ENCODE measurements at regions not wholly inside any gene's neighbourhood (a gene's known extent, or its start where the extent isn't known, plus 50 kb on each side); places are given as distances from the start of the nearest gene placed in this dataset.

DNA sequence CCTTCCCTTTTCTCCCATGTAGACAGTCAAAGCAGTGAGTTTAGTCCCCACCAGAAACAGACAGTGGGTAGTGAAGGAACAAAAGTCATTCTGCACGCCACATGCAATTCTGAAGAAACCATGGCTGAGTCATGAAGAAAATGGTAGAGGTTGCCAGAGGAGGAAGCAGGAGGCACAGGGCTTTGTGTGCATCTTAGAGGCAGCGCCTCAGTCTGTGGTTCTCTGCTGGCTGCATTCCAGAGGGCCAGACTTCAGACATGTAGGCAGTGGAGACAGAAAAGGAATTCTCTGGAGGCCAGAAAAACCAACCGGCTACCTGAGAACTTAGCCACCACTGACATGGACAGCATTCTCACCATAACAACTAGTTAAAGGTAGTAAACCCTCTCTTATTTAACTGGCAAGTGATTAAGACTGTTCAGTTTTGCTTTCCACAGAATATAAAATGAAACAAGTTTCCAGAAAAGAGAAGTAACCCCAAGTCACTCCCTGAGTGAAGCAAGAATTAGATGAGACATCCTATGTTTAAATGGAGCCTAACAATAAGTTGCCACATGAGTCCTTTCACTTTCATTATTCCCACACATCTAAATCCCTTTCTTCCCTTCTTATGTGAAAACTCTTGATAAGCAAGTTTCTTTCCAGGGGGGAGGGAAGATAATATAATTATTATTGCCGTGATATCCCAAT lies 556.1 kb downstream of the SOX6 start (continued):
- TF ChIP-seq, protein P1, sequence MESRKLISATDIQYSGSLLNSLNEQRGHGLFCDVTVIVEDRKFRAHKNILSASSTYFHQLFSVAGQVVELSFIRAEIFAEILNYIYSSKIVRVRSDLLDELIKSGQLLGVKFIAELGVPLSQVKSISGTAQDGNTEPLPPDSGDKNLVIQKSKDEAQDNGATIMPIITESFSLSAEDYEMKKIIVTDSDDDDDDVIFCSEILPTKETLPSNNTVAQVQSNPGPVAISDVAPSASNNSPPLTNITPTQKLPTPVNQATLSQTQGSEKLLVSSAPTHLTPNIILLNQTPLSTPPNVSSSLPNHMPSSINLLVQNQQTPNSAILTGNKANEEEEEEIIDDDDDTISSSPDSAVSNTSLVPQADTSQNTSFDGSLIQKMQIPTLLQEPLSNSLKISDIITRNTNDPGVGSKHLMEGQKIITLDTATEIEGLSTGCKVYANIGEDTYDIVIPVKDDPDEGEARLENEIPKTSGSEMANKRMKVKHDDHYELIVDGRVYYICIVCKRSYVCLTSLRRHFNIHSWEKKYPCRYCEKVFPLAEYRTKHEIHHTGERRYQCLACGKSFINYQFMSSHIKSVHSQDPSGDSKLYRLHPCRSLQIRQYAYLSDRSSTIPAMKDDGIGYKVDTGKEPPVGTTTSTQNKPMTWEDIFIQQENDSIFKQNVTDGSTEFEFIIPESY (IDR thresholded peaks at IDR 0.05; ENCODE audit: extremely low read depth, insufficient replicate concordance, low read length) = no peak
- no peak for TF ChIP-seq YY1 (IDR thresholded peaks at IDR 0.05; ENCODE audit: extremely low read depth, insufficient replicate concordance, low read depth, low read length)
- TF ChIP-seq POLR2AphosphoS5 (IDR thresholded peaks at IDR 0.05; ENCODE audit: low read depth, low read length) = no peak
- TF ChIP-seq CEBPB (IDR thresholded peaks at IDR 0.05; ENCODE audit: low read depth) = no peak
- TF ChIP-seq CBX3 (IDR thresholded peaks at IDR 0.05; ENCODE audit: low read depth) = no peak

DNA sequence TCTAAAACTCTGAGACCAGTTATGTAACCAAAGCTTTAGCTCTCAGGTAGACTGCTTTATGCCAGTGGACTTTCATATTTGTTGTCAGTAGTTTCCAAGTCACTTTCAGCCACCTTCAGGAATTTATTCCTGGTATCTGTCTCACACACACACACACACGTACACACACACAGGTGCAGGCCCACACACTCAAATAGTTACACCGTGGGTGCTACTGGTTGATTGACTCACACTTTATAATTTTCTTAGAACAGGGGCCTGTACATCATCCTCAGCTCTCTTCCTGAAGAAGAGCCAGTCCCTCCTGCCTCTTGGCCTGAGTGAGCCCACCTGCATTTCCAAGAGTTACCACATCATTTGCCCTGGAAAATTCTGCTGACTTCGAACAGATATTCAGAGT lies 555.2 kb downstream of the SOX6 start:
- Histone ChIP-seq H3K9ac (ENCODE audit: low read length) (no peak overlapping the region), H4K20me1 (ENCODE audit: insufficient read depth) (no peaks in the 10 kb centered on the region), H3K9me3 (ENCODE audit: control insufficient read depth in 1 of 2, insufficient read depth in 1 of 2, low read depth in 1 of 2, low read length in 2 of 2) (no peaks in the 10 kb centered on the region), H3K9me2 (ENCODE audit: insufficient read depth) (no peaks in the 10 kb centered on the region), H2AFZ (ENCODE audit: low read depth, low read length, poor library complexity, severe bottlenecking) (no peak overlapping the region), H3K27ac (ENCODE audit: low read depth, low read length) (no peak overlapping the region), H3K4me2 (ENCODE audit: low read length) (no peak overlapping the region), H3K27me3 (ENCODE audit: insufficient read depth, low read length) (peaks cover 6% of the 10 kb centered on the region), H3K79me2 (ENCODE audit: insufficient read depth, low read length) (no peaks in the 10 kb centered on the region), H3K4me1 (ENCODE audit: control insufficient read depth in 1 of 2, insufficient read depth in 2 of 2, low read length in 2 of 2) (no peaks in the 10 kb centered on the region), H3K4me3 (replicated peaks in 1 of 2; ENCODE audit: low read depth in 1 of 2, low read length in 2 of 2) (no peak overlapping the region), H3K36me3 (ENCODE audit: control insufficient read depth in 1 of 2, insufficient read depth in 2 of 2, low read length in 2 of 2) (no peaks in the 10 kb centered on the region)
- DNase-seq (ENCODE audit: low read depth, low spot score) (no peak), ATAC-seq (no peak)
- no TSS peak for BruUV-seq (replicated peaks)
- POLR2A ChIA-PET = no interaction called here
- intact Hi-C loops (cut with micrococcal nuclease) = no loop called here
- CTCF ChIA-PET = no interaction called here
- RAD21 ChIA-PET (ENCODE audit: low non-redundant PET in 1 of 2, low total read pairs in 2 of 2, uncharacterized antibody in 2 of 2, unreplicated experiment in 2 of 2) = no interaction called here
- TF ChIP-seq, protein P2, sequence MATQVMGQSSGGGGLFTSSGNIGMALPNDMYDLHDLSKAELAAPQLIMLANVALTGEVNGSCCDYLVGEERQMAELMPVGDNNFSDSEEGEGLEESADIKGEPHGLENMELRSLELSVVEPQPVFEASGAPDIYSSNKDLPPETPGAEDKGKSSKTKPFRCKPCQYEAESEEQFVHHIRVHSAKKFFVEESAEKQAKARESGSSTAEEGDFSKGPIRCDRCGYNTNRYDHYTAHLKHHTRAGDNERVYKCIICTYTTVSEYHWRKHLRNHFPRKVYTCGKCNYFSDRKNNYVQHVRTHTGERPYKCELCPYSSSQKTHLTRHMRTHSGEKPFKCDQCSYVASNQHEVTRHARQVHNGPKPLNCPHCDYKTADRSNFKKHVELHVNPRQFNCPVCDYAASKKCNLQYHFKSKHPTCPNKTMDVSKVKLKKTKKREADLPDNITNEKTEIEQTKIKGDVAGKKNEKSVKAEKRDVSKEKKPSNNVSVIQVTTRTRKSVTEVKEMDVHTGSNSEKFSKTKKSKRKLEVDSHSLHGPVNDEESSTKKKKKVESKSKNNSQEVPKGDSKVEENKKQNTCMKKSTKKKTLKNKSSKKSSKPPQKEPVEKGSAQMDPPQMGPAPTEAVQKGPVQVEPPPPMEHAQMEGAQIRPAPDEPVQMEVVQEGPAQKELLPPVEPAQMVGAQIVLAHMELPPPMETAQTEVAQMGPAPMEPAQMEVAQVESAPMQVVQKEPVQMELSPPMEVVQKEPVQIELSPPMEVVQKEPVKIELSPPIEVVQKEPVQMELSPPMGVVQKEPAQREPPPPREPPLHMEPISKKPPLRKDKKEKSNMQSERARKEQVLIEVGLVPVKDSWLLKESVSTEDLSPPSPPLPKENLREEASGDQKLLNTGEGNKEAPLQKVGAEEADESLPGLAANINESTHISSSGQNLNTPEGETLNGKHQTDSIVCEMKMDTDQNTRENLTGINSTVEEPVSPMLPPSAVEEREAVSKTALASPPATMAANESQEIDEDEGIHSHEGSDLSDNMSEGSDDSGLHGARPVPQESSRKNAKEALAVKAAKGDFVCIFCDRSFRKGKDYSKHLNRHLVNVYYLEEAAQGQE (IDR thresholded peaks at IDR 0.05; ENCODE audit: low read depth) = no peak
- TF ChIP-seq SP1 (IDR thresholded peaks at IDR 0.05; ENCODE audit: low read depth) = no peak
- TF ChIP-seq TCF7L2 (IDR thresholded peaks at IDR 0.05; ENCODE audit: borderline replicate concordance, extremely low read depth, insufficient read depth, insufficient read length) = no peak
- TF ChIP-seq, protein P1 (IDR thresholded peaks at IDR 0.05; ENCODE audit: extremely low read depth, insufficient replicate concordance, low read length) = no peak
- TF ChIP-seq CEBPB (IDR thresholded peaks at IDR 0.05; ENCODE audit: low read depth) = no peak
- no peak for TF ChIP-seq POLR2A (IDR thresholded peaks at IDR 0.05; ENCODE audit: borderline replicate concordance, extremely low read depth, insufficient read depth, insufficient read length)
- TF ChIP-seq SRF (IDR thresholded peaks at IDR 0.05; ENCODE audit: low read depth) = no peak
- TF ChIP-seq ZNF274 (IDR thresholded peaks at IDR 0.05; ENCODE audit: low read depth, low read length) = no peak
- TF ChIP-seq EGR1 (IDR thresholded peaks at IDR 0.05; ENCODE audit: low read depth) = no peak
- TF ChIP-seq RAD21 (IDR thresholded peaks at IDR 0.05; ENCODE audit: low read depth) = no peak
- TF ChIP-seq, protein P3, sequence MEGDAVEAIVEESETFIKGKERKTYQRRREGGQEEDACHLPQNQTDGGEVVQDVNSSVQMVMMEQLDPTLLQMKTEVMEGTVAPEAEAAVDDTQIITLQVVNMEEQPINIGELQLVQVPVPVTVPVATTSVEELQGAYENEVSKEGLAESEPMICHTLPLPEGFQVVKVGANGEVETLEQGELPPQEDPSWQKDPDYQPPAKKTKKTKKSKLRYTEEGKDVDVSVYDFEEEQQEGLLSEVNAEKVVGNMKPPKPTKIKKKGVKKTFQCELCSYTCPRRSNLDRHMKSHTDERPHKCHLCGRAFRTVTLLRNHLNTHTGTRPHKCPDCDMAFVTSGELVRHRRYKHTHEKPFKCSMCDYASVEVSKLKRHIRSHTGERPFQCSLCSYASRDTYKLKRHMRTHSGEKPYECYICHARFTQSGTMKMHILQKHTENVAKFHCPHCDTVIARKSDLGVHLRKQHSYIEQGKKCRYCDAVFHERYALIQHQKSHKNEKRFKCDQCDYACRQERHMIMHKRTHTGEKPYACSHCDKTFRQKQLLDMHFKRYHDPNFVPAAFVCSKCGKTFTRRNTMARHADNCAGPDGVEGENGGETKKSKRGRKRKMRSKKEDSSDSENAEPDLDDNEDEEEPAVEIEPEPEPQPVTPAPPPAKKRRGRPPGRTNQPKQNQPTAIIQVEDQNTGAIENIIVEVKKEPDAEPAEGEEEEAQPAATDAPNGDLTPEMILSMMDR (IDR thresholded peaks at IDR 0.05 in 2 of 3, conservative IDR thresholded peaks at IDR 0.05 in 1 of 3; ENCODE audit: borderline replicate concordance in 1 of 3, insufficient read depth in 1 of 3, low read depth in 2 of 3, low read length in 2 of 3) = no peak

All from HCT116 (cell line).